HG03378 (cell line): ENCODE measurements at regions not wholly inside any gene's neighbourhood (a gene's known extent, or its start where the extent isn't known, plus 50 kb on each side); places are given as distances from the start of the nearest gene placed in this dataset.

Experiments
- ATAC-seq: cut with Tn5 transposase; IDR thresholded peaks from one replicate; pipeline ENCODE4 v1.9.1; 2021; ENCODE audit warnings: mild to moderate bottlenecking, moderate library complexity; ENCODE audit not compliant: unreplicated experiment

- ATAC-seq = no peak
These were observed 108.7 kb upstream of the PRICKLE1 start for GRCh38 chr12:42698213-42698612.

GRCh38 chr12:42696406-42697149, 107.0 kb upstream of the PRICKLE1 start:
- no peak for ATAC-seq

DNA sequence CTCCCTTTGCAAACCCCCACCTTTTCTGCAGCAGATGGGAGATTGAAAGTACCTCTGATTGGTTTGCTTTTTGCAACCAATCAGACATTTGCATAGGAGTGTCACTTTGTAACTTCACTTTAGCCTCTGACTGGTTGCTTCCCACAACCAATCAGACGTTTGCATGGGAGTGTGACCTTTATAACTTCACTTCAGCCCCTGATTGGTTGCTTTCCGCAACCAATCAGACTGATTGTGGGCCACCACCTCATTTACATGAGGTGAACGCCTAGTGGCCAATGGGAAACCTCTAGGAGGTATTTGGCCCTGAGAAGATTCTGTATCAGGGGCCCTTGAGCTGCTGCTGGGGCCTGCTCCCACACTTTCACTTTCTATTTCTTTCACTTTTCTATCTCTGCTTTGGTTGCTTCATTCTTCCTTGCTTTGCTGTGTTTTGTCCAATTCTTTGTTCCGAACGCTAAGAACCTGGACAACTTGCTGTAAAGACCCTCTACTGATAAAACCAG, 106.0 kb upstream of the PRICKLE1 start:
- no peak for ATAC-seq

DNA sequence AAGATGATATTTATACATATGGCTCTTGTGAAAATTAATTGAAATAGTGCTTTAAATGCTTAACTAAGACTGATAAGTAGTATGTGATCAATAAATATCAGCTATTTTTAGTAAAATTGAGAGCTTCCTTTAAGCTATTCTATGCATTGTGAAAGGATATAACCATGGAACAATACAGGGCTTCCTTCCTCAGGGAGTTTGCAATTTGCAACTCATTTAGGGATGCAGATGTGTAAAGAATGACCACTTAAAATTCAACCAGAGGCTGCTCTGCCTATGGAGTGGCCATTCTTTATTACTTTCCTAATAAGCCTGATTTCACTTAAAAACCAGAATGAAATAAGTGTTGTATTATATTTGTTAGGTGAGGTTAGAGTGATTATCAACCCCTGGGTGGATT, 103.2 kb upstream of the PRICKLE1 start:
- ATAC-seq = no peak

GRCh38 chr12:42691991-42692557, 102.5 kb upstream of the PRICKLE1 start:
- ATAC-seq = no peak

DNA sequence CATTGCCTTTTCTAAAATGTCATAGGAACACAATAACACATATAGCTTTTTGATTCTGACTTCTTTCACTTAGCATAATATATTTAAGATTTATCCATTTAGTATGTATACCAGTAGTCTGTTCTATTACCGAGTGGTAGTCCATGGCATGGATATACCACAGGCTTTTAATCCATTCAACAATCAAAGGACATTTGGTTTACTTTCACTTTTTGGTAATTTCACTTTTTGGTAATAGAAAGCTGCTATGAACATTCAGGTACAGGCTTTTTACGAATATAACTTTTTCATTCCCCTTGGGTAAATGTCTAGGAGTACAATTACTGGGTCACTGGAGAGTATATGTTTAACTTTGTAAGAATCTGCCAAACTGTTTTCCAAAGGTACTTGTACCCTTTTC, 100.7 kb upstream of the PRICKLE1 start:
- ATAC-seq = no peak

DNA sequence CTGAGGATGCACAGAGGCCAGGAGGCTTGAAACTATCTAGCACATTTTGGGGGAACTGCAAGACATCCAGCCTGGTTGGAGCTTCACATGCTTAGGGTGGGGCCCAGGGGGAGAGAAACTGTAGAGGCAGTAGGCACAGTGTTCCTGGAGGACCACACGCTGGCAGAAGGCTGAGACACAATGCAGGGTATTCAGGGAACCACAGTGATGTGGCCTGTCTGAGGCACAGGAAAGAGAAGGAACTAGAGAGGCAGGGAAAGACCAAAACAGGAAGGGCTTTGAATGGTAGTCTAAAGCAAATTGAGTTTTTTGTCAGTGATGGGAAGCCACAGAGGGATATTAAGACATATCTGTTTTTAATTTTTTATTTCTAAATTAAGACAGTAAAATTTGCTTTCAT, 100.2 kb upstream of the PRICKLE1 start:
- no peak for ATAC-seq

GRCh38 chr12:42686514-42687172, 97.1 kb upstream of the PRICKLE1 start:
- ATAC-seq = no peak

DNA sequence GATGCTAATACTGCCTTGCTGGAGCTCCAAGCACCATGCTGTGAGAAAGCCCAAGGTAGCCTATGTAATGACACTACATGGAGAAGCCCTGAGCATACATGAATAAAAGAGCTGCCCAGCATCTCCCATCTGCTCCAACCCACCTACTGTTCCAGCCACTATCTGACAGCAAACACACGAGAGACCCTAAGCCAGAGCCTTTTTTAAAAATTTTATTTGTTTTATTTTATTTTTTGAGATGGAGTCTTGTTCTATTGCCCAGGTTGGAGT, 95.2 kb upstream of the PRICKLE1 start:
- no peak for ATAC-seq

DNA sequence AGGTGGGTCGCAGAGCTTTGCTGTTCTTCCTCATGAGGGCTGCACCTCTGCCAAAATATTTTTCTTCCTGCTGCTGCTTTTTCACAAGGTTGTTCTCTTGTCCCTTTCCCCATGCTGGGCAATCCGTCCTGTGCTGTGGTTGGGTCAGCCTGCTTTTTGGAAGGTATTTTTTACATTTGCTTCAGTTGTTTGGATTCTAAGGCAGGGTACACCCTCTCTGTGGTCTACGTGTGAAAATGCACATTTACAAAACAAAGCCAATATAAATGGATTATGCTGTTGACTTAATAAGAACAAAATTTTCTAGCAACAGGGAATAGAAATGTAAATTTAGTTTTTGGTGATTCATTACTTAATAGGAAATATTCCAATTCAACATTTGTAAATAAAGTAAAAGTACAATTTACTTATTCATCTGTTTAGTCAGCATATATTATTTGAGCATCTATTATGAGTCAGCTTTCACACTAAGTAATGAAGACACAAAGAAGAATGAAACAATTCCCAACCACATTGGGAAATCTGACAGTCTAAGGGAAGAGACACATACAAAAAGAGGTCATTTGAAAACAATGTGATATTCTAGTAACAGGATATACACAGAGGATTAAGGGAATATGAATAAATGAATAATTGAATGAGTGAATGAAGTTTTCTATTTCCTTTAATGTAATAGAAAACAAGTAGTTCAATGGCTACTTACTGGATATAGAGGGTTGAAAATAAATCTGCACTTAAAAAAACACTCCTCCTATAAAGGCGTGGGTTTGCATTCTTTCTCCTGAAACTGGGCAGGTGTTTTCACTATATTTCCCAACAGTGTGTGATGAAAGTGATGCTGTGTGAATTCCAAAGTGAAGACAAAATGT, 94.6 kb upstream of the PRICKLE1 start:
- ATAC-seq = no peak

DNA sequence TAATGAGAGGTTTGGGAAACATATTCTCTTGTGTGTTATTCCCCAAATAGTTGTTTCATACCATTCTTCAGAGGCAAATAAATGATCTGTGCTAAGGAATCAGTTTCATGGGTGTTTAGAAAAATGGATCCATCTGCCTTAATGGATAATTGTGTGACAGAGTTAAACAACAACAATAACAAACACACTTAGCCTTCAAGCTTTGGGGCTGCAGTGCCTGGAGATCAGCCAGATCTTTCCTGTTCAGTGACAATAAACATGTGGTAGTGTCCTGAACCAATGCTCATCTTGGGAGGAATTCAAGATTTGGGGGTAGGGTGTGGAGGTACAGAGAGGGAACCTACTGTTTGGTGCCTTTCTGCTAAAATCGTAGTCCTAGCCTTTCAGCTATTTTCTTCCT, 93.7 kb upstream of the PRICKLE1 start:
- no peak for ATAC-seq

DNA sequence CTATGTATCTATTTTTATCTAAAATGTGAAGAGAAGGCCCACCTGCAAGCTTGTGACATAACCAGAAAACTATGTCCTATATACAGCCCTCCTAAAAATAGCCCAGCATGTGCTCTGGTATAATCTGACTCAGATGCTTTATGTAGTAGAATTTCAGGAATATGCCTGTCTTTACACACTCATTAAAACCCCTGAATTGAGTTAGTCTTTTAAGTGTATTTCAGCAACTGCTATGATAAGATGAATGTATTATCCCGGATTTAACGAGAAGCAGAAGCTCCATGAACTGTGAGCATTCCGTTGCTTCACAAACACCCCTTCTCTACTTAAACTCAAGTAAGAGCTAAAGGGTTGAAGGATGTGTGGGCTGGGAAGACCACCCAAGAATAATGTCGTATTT, 89.9 kb upstream of the PRICKLE1 start:
- ATAC-seq = no peak

DNA sequence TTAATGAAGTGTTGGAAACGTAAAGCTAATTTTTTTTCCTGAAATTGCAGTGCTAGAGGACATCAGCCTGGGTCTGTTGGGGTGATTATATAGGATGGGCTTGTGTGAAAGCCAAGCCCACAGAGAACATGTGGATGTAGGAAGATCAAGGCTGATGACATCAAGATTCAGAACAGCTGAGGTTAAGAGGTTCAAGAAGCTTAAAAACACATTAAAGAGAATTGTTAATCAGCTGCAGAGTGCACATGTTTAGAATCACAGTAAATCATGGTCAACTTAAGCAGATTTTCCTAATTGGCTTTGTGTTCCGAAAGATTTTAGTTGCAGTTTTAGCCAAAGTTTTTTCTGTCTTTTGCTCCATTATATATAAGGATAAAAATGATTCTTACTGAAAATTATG, 87.9 kb upstream of the PRICKLE1 start:
- no peak for ATAC-seq

DNA sequence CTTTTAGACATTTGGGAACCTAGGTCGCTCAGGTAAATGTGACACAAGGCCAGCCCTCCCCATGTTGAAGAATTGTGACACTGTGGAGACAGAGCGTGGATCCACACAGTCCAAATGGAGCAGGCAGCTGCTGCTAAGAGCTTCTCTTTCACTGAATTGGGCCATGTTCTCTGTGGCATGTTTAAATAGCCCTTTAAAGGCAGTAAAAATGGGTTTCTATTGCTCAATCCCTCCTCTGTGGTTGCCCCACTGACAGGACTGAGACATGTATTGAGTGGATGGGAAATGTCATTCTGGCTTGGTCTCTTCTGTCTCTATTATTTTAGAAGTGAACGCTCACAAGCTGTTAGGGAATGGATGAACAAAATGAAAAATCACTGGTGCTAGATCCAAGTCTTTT, 84.0 kb upstream of the PRICKLE1 start:
- no peak for ATAC-seq

DNA sequence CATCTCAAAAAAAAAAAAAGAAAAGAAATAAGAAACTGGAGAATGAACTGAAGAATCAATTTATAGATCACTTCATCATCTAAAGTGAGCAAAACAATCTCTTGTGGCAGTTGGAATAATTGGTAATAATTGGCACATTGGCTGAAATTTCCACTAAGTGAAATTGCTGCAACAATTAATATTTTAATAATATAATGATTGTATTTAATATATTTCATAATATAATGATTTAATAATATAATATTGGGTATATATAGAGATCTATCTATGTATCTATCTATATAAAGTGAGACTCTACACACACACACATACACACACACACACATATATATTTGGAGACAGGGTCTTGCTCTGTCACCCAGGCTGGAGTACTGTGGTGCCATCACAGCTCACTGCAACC, 81.2 kb upstream of the PRICKLE1 start:
- ATAC-seq = no peak

GRCh38 chr12:42669553-42669952, 80.0 kb upstream of the PRICKLE1 start:
- ATAC-seq = no peak

- ATAC-seq = no peak
These were observed 77.2 kb upstream of the PRICKLE1 start for GRCh38 chr12:42666671-42667243.

DNA sequence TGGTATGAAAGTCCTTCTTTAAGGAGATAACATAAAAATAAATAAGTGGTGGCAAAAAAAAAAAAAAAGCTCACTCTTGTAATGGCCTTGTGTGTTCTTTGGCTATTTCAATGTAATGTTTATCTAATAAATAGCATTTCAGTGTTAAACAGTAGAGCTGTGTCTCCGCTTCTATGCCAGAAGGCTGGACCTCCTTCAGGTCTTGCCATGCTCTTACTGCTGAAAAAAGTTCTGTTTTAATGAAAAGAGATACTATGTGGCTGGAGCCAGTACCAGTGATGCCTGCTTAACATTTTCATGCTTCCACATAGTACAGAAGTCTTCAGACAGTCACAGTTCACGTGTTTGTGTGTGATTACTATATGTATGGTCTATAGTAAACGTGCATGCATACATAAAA, 74.1 kb upstream of the PRICKLE1 start:
- ATAC-seq = no peak

- ATAC-seq = no peak
These were observed 71.7 kb upstream of the PRICKLE1 start for GRCh38 chr12:42660968-42661937.

DNA sequence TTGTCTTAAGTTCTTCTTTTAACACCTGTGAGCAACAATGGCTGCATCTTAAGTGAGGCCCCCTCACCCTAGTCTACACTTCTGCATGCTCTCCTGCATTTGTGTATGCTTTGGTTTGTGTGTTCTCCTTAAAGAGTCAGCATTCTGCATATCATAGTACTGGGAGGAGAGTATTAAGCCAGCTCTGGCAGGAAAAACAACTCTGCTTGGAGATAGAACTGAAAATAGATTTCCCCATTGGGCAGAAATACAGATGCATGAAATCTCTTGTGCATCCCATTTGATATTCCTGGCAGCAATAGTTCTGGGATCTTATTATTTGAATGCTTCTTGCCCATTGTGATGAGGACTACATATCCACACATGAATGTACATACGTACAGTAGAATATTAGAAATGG, 70.6 kb upstream of the PRICKLE1 start:
- no peak for ATAC-seq
